GM19193 (cell line): ENCODE measurements at regions not wholly inside any gene's neighbourhood (a gene's known extent, or its start where the extent isn't known, plus 50 kb on each side); places are given as distances from the start of the nearest gene placed in this dataset.

Source experiments
- POLR2A ChIP-seq: IDR thresholded peaks from 4 replicates; pipeline ENCODE4 v1.6.1; 2011; ENCODE audit not compliant: insufficient read depth, insufficient read length; ENCODE audit errors: extremely low read depth

GRCh38 chr7:41867639-41868280 lies 164.9 kb upstream of the INHBA start:
- TF ChIP-seq POLR2A: no peak

GRCh38 chr7:41862261-41862660 lies 159.4 kb upstream of the INHBA start:
- TF ChIP-seq POLR2A: no peak

- no peak for TF ChIP-seq POLR2A
These were observed 158.8 kb upstream of the INHBA start for GRCh38 chr7:41861642-41862041.

DNA sequence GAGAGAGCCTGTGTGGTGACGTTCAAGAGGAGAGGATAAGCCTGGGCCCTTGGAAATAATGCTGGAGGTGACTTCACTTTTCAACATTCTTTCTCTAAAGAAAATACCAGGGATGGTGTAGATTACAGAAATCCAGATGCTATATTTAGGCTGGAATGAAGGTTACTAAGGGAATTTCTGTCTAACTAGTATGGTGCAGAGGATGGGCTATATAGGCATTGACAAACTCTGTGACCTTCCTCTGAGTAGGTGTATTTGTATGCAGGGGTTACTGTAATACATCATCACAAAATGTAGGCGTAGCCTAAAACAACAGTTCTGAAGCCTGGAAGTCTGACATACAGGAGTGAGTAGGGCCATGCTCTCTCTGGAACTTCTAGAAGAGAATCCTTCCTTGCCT lies 155.3 kb upstream of the INHBA start:
- no peak for TF ChIP-seq POLR2A

DNA sequence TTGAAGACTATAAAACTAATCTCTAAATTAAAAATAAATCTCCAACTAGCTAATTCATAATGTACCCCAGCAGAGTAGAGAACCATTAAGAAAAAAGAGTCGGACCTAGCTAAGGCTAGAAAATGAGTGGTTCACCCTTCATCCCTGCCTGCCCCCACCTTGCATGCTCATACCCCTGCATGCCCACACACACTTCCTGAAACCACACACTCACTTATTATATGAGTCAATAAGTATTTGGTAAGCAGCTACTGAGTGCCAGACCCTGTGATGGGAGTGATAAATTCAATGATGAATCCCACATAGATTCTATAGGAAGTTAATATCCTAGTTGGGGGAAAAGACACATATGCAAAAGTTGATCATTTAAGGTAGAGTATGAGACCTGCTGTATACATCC lies 152.9 kb upstream of the INHBA start:
- TF ChIP-seq POLR2A: no peak

DNA sequence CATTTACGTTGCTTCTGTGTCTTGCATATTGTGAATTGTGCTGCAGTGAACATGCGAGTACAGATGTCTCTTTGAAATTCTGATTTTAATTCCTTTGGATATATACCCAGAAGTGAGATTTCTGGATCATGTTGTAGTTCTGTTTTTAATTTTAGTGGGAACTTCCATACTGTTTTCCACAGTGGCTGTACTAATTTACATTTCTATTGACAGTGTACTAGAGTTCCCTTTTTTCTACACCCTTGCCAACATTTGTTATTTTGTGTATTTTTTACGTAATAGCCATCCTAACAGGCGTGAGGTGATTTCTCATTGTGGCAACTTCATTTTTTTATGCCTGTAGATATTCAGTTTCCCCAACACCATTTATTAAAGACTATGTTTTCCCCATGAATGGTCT lies 144.7 kb upstream of the INHBA start:
- TF ChIP-seq POLR2A: no peak

DNA sequence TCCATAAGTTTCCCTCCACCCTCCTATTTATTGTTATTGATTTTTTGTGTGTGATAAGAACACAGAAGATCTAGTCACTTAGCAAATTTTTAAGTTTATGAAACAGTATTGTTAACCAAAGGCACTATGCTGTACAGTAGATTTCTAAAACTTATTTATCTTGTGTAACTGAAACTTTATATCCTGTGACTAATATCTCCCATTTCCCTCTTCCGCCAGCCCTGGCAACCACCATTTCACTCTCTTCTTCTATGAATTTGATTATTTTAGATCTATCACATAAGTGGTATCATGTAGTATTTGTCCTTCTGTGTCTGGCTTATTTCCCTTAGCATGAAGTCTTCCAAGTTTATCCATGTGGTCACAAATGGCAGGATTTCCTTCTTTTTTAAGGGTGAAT lies 144.3 kb upstream of the INHBA start:
- TF ChIP-seq POLR2A: no peak

DNA sequence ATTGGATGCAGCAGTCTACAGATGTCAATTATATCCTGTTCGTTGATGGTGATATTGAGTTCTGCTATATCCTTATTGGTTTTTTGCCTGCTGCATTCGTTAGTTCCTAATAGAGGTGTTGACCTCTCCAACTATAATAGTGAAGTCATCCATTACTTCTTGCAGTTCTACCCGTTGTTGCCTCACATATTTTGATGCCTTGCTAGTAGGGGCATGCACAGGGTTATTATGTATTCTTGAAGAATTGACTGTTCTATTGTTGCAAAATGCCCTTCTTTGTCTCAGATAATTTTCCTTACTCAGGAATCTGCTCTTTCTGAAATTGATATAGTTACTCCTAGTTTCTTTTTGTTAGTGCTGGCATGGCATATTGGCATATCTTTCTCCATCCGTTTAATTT lies 140.1 kb upstream of the INHBA start:
- no peak for TF ChIP-seq POLR2A

DNA sequence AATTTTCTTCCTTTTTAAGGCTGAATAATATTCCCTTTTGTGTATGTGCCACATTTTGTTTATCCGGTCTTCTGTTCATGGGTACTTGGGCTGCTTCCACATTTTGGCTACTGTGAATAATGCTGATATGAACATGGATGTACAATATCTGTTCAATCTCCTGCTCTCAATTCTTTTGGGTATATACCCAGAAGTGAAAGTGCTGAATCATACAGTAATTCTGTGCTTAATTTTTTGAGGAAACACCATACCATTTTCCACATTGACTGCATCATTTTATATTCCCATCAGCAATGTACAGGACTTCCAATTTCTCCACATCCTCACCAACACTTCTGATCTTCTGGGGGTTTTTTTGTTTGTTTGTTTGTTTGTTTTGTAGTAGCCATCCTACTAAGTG lies 135.0 kb upstream of the INHBA start:
- no peak for TF ChIP-seq POLR2A

- no peak for TF ChIP-seq POLR2A
These were observed 133.2 kb upstream of the INHBA start for GRCh38 chr7:41835976-41836530.

GRCh38 chr7:41834805-41835694 lies 132.2 kb upstream of the INHBA start:
- TF ChIP-seq POLR2A: no peak

DNA sequence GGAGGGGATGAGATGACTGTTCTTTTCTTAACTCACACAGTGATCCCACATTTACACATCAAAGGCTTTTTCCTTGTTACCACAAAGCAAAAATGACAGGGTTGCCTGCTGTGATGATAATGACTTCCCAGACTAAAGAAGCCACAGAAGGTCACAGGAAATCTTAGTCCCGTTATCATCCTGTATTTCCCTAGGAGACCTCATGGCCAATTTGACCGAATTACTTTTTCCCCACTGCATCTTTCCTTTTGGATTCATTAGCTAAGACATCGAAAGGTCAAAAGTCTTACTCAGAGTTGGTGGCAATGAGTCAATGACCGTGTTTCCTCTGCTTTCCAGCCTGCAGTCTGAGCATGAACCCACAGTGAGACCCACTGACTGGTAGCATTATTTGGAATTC lies 130.1 kb upstream of the INHBA start:
- no peak for TF ChIP-seq POLR2A

DNA sequence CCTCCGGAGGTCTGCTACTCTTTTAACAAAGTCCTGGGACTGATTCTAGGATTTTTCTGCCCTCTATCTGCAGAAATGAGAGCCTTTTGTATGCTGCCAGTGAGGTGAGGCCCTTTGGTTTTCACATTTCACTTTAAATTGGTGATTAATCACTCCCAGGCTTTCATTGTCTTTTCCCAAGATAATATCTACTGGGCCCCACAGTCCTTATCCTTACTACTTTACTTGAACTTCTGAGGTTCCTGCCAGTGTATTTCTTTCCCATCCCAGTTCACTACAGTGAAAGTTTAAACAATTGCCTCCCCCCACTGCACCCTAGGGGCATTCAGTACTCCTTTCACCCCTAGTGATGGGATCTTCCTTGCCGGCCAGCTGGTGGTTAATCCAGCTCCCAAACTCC lies 127.4 kb upstream of the INHBA start:
- no peak for TF ChIP-seq POLR2A

DNA sequence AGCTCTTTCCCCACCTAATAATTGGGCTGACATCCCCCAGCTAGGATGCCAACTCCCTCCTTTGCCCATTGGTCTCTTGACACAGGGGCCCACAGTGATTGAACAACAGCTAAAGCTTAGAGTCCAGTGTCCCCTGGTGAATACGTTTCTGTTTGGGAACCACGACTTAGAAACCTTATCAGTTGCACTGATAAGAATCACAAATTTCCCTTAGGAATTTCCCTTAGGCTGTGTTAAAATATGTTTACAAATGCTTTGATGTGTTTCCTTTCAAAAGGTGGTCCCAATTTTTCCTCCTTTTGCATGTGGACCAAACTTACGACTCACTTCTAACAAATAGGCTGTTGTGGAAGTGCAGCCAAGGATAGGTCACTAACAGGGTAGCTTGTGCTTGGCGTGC lies 126.0 kb upstream of the INHBA start:
- no peak for TF ChIP-seq POLR2A

GRCh38 chr7:41826641-41827040 lies 123.8 kb upstream of the INHBA start:
- no peak for TF ChIP-seq POLR2A

- TF ChIP-seq POLR2A: no peak
These were observed 123.1 kb upstream of the INHBA start for GRCh38 chr7:41825927-41826480.

- no peak for TF ChIP-seq POLR2A
These were observed 121.4 kb upstream of the INHBA start for GRCh38 chr7:41824284-41824683.
